ENCODE measurements at regions not wholly inside any gene's neighbourhood (a gene's known extent, or its start where the extent isn't known, plus 50 kb on each side); places are given as distances from the start of the nearest gene placed in this dataset.

- TF ChIP-seq, protein P1, sequence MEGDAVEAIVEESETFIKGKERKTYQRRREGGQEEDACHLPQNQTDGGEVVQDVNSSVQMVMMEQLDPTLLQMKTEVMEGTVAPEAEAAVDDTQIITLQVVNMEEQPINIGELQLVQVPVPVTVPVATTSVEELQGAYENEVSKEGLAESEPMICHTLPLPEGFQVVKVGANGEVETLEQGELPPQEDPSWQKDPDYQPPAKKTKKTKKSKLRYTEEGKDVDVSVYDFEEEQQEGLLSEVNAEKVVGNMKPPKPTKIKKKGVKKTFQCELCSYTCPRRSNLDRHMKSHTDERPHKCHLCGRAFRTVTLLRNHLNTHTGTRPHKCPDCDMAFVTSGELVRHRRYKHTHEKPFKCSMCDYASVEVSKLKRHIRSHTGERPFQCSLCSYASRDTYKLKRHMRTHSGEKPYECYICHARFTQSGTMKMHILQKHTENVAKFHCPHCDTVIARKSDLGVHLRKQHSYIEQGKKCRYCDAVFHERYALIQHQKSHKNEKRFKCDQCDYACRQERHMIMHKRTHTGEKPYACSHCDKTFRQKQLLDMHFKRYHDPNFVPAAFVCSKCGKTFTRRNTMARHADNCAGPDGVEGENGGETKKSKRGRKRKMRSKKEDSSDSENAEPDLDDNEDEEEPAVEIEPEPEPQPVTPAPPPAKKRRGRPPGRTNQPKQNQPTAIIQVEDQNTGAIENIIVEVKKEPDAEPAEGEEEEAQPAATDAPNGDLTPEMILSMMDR (IDR thresholded peaks at IDR 0.05; ENCODE audit: insufficient read depth, low read length, missing control alignments): no peak
- ChIA-PET POLR2A (no interaction called here), CTCF (no interaction called here)
- DNase-seq (ENCODE audit: low read depth, low spot score): no peak
- no peak overlapping the region for H3K4me3 ChIP-seq (ENCODE audit: low read depth, low read length)
These were observed 528.6 kb downstream of the LTN1 start for GRCh38 chr21:28464095-28464494.

DNA sequence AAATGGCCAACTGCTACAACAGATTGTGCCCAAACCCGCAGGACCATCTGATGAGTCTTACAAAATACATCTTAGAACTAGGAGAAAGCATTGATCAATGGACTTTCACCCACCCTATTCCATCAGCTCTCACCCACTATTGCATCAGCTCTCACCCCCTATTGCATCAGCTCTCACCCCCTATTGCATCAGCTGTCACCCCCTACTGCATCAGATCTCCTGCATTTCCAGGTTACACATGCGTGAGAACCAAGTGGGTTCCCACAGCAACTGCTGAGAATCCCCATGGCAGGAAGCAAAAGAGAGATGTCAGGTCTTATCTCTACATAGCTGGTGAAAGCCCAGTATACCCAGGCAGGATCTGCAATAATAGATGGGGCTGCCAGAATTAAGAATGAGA lies 533.5 kb downstream of the LTN1 start:
- TF ChIP-seq, protein P1 (IDR thresholded peaks at IDR 0.05; ENCODE audit: insufficient read depth, low read length, missing control alignments): no peak
- ChIA-PET POLR2A (no interaction called here), CTCF (no interaction called here)
- DNase-seq (ENCODE audit: low read depth, low spot score): no peak
- no peak overlapping the region for H3K4me3 ChIP-seq (ENCODE audit: low read depth, low read length)

DNA sequence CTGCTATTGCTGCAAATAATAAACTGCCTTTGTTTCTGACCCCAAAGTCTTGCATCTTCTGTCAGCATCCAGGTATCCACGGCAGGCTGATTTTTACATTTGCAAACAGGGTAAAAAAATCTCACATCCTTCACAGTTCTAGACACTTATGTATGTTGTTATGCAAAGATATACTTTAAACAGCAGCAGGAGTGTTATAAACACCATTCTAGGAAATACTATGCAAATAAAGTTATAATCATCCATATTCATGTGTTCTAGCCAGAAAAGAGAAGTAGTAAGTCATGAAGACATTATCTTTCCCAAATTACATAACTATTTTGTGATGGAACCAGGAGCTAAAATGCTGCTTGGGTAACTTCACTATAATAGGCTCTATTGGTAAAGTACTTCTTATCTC lies 534.2 kb downstream of the LTN1 start:
- TF ChIP-seq, protein P1 (IDR thresholded peaks at IDR 0.05; ENCODE audit: insufficient read depth, low read length, missing control alignments): no peak
- ChIA-PET POLR2A (no interaction called here), CTCF (no interaction called here)
- DNase-seq (ENCODE audit: low read depth, low spot score): no peak
- H3K4me3 ChIP-seq (ENCODE audit: low read depth, low read length): no peak overlapping the region

DNA sequence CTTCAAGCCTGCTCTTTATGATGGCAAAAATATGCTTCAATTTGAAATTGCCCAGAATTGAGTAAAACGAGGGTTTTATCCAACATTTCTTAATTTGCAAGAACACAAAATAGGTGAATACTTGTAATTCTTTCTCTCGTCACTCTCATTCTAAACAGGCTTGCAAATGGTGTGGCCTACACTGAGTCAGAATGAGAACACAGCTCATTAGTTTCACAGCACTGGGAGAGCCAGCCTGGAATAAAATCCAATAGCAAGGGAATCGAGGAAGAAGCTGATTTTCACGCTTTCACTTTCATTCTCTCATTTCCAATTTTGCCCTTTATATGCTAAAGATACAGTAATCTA lies 537.5 kb downstream of the LTN1 start:
- peak; percentile 44 for DNase-seq (ENCODE audit: low read depth, low spot score)
- ChIA-PET CTCF (no interaction called here), POLR2A (no interaction called here)
- TF ChIP-seq, protein P1 (IDR thresholded peaks at IDR 0.05; ENCODE audit: insufficient read depth, low read length, missing control alignments): no peak
- peak overlapping the region; percentile 39 for H3K4me3 ChIP-seq (ENCODE audit: low read depth, low read length)

DNA sequence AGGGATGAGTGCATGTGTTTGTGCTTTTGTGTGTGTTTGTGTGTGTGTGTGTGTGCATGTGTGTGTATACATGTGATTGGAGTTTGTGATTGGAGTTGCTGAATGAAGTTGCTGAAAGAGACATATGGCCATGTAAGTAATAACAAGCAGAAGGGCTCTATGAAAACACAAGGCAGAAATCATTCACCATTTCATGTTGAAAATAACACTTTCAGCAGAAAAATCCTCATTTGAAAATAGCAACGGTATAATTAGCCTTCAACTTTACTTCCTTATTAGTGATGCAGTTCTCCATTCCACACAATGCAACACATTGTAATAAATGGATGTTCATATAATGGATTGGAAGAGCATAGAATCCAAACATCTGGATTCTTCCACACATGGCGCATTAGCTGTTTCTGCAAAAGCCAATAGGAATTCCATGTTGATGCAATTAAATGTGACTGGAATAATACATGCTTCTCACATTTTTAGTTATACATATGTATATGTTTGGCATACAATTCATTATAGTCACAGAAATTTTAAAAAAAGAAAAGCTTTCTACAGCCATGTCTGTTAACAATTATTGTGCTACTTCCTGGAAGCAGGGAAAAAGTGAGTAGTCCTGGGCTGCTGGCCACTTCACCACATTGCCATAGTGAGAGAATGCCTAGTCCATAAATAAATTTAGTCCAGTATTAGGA lies 538.0 kb downstream of the LTN1 start:
- TF ChIP-seq, protein P1 (IDR thresholded peaks at IDR 0.05; ENCODE audit: insufficient read depth, low read length, missing control alignments): no peak
- CTCF ChIA-PET: no interaction called here
- POLR2A ChIA-PET: no interaction called here
- peak; percentile 41 for DNase-seq (ENCODE audit: low read depth, low spot score)
- no peak overlapping the region for H3K4me3 ChIP-seq (ENCODE audit: low read depth, low read length)

DNA sequence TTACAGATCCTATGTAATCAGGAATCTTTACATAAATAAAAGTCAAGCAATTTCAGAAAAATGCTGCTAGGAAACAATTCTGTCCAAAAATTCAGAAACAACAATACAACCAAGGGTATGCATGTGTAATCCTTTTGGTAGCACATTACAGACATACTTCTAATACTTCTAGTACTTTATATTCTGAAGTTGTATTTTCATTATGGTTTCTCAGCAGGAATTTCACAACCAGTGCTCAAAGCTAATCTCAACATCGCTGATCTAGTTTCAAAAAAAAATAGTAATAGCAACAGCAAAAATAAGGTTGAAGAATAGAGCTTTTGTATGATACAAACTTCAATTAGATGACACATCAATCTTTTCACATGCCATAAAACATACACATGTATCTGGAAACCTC lies 545.2 kb downstream of the LTN1 start:
- no peak for DNase-seq (ENCODE audit: low read depth, low spot score)
- POLR2A ChIA-PET: no interaction called here

More for the DNA sequence above, 545.2 kb downstream of the LTN1 start:
- H3K4me3 ChIP-seq (ENCODE audit: low read depth, low read length): no peak overlapping the region
- TF ChIP-seq, protein P1 (IDR thresholded peaks at IDR 0.05; ENCODE audit: insufficient read depth, low read length, missing control alignments): no peak
- CTCF ChIA-PET: no interaction called here

All from AG04449 (cell line).